ENCODE measurements at regions not wholly inside any gene's neighbourhood (a gene's known extent, or its start where the extent isn't known, plus 50 kb on each side); places are given as distances from the start of the nearest gene placed in this dataset.

DNA sequence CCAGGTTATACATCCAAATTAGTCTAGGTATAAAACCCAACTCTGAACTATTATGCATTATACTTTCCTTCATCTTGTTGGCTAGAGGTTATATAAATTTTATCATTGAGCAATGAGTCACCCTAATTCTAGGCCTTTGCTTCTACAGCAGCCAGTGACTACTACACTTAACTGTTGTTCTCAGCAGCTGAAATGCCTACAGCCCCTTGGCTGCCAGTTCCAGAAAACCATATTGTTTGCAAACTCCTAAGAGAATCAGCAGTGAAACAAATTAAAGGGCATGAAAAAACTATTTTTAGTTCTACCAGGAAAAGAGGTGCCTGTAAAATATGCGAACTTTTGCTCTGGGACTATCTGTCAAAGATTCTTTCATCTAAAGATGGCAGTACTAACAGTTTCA lies 292.8 kb downstream of the FRK start:
- no peaks in the 10 kb centered on the region for H3K4me1 ChIP-seq (replicated peaks in 1 of 2; ENCODE audit: control insufficient read depth in 2 of 2, insufficient read depth in 2 of 2, low read length in 2 of 2)
- in situ Hi-C loops (cut with MboI) (no loop called here), intact Hi-C loops (cut with micrococcal nuclease) (no loop called here)
- no peak overlapping the region for H2AFZ ChIP-seq (ENCODE audit: low read depth, low read length)
- no peak overlapping the region for H3K9ac ChIP-seq (ENCODE audit: insufficient read depth in 1 of 2, low read depth in 2 of 2, low read length in 2 of 2)
- no peak overlapping the region for H3K27ac ChIP-seq (ENCODE audit: extremely low read depth, low read depth, low read length)
- whole genome bisulfite sequencing (ENCODE audit: insufficient coverage, low coverage, missing lambda C conversion rate) = 0% methylated on average over 1 of the region's 1 CpG
- H3K4me3 ChIP-seq = no peak overlapping the region
- ATAC-seq = no peak
- H3K9me1 ChIP-seq (ENCODE audit: control insufficient read depth, insufficient read depth, low read length) = no peaks in the 10 kb centered on the region
- no peaks in the 10 kb centered on the region for H3K27me3 ChIP-seq (ENCODE audit: control insufficient read depth in 2 of 2, insufficient read depth in 2 of 2, low read length in 2 of 2)
- H4K20me1 ChIP-seq (replicated peaks; ENCODE audit: control insufficient read depth, insufficient read depth, low read length) = no peaks in the 10 kb centered on the region
- H3K9me3 ChIP-seq (replicated peaks; ENCODE audit: control insufficient read depth, insufficient read depth, low read depth, low read length) = no peaks in the 10 kb centered on the region
- no TSS peak for BruUV-seq (replicated peaks)
- no peaks in the 10 kb centered on the region for H3K36me3 ChIP-seq (ENCODE audit: control insufficient read depth, insufficient read depth, low read length)
- TF ChIP-seq CBX3 (IDR thresholded peaks at IDR 0.05; ENCODE audit: borderline replicate concordance in 1 of 2, low read length in 2 of 2) = no peak
- TF ChIP-seq NR2F6 (CRISPR knock-in tag; IDR thresholded peaks at IDR 0.05) = no peak
- no peak for TF ChIP-seq BACH1 (tag; IDR thresholded peaks at IDR 0.05)
- no peak for TF ChIP-seq SIN3B (IDR thresholded peaks at IDR 0.05; ENCODE audit: low read depth)
- DNase-seq (ENCODE audit: extremely low read depth in 1 of 4, low spot score in 3 of 4) = no peak
- ChIA-PET POLR2A (no interaction called here), CTCF (ENCODE audit: low intra/inter-chr PET ratio) (no interaction called here)
- no peak for FAIRE-seq
- H3K4me2 ChIP-seq (ENCODE audit: insufficient read depth, low read length) = no peak overlapping the region
- H3K79me2 ChIP-seq (ENCODE audit: control insufficient read depth, insufficient read depth, low read length) = no peaks in the 10 kb centered on the region

DNA sequence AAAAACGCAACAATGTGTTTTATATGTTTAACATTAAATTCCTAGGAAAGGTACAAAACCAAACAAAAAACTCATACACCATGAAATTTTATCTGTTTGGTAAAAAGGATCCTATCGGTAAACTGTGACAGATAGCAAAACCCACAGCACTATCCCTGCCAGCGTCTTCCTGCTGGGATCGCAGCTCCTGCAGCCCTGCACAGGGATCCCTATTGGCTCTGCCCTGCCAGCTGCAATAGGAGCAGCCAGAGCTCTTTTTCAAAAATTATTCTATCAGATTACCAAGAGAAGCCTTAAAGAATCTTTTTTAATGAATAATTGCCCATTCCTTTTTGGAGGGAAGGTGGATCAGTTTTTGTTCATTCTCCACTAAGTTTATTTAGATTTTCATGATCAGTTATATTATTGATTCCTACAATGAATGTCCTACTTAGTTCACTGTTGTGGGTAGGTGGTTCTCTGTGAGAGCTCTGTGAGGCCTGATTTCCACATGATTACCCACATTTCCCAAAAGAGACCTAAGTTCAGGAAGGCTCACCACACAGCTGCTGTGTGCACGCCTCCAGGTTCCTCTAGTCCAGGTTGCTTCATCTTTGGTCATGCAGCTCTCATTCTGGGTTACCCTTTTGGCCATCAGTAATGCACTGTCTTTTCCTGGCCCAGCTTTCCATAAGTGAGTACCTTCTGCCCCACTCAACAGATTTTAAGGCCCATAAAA lies 293.8 kb downstream of the FRK start:
- Histone ChIP-seq H3K4me1 (replicated peaks in 1 of 2; ENCODE audit: control insufficient read depth in 2 of 2, insufficient read depth in 2 of 2, low read length in 2 of 2) (no peaks in the 10 kb centered on the region), H3K27me3 (ENCODE audit: control insufficient read depth in 2 of 2, insufficient read depth in 2 of 2, low read length in 2 of 2) (no peaks in the 10 kb centered on the region), H3K9me1 (ENCODE audit: control insufficient read depth, insufficient read depth, low read length) (no peaks in the 10 kb centered on the region), H3K27ac (ENCODE audit: extremely low read depth, low read depth, low read length) (no peak overlapping the region), H4K20me1 (replicated peaks; ENCODE audit: control insufficient read depth, insufficient read depth, low read length) (no peaks in the 10 kb centered on the region), H3K4me3 (no peak overlapping the region), H3K36me3 (ENCODE audit: control insufficient read depth, insufficient read depth, low read length) (no peaks in the 10 kb centered on the region), H2AFZ (ENCODE audit: low read depth, low read length) (no peak overlapping the region), H3K4me2 (ENCODE audit: insufficient read depth, low read length) (no peak overlapping the region), H3K9me3 (replicated peaks; ENCODE audit: control insufficient read depth, insufficient read depth, low read depth, low read length) (no peaks in the 10 kb centered on the region), H3K79me2 (ENCODE audit: control insufficient read depth, insufficient read depth, low read length) (no peaks in the 10 kb centered on the region), H3K9ac (ENCODE audit: insufficient read depth in 1 of 2, low read depth in 2 of 2, low read length in 2 of 2) (no peak overlapping the region)
- ATAC-seq (no peak), DNase-seq (ENCODE audit: extremely low read depth in 1 of 4, low spot score in 3 of 4) (no peak), FAIRE-seq (no peak)
- ChIA-PET CTCF (ENCODE audit: low intra/inter-chr PET ratio) (no interaction called here), POLR2A (no interaction called here)
- BruUV-seq (replicated peaks) = no TSS peak
- 2% methylated on average over 5 of the region's 5 CpGs for WGBS (ENCODE audit: insufficient coverage, low coverage, missing lambda C conversion rate)
- in situ Hi-C loops (cut with MboI) (no loop called here), intact Hi-C loops (cut with micrococcal nuclease) (no loop called here)
- TF ChIP-seq ZNF584 (CRISPR knock-in tag; IDR thresholded peaks at IDR 0.05; ENCODE audit: low read depth) (no peak), NFE2 (IDR thresholded peaks at IDR 0.05; ENCODE audit: low read depth) (no peak), SRSF7 (optimal IDR thresholded peaks at IDR 0.05; ENCODE audit: low read depth, low read length) (no peak), ZNF274 (IDR thresholded peaks at IDR 0.05; ENCODE audit: borderline replicate concordance, low read depth, low read length) (no peak), HMG20B (CRISPR knock-in tag; IDR thresholded peaks at IDR 0.05) (no peak), POLR2A (conservative IDR thresholded peaks at IDR 0.05) (no peak), NFIC (IDR thresholded peaks at IDR 0.05) (no peak), RFX7 (CRISPR knock-in tag; IDR thresholded peaks at IDR 0.05) (no peak), TCFL5 (CRISPR knock-in tag; conservative IDR thresholded peaks at IDR 0.05) (no peak), TCF7L2 (IDR thresholded peaks at IDR 0.05; ENCODE audit: low read depth, low read length) (no peak)

Data from K562 (cell line).